Common myeloid progenitor, CD34-positive (primary cell): ENCODE measurements at regions not wholly inside any gene's neighbourhood (a gene's known extent, or its start where the extent isn't known, plus 50 kb on each side); places are given as distances from the start of the nearest gene placed in this dataset.
A peak's percentile ranks its signal among the peaks of the same experiment; 100 is the strongest.

Source experiments
- CTCF ChIA-PET: fragments of 350-600 bp; sonication (Branson Sonifier 250); formaldehyde crosslinking; loops from one replicate; lab custom pipeline; 2021; ENCODE audit warnings: antibody characterized with exemption; lab: Charles Lee
- POLR2A ChIA-PET: fragments of 350-600 bp; sonication (Branson Sonifier 250); formaldehyde crosslinking; loops from one replicate; lab custom pipeline; 2021; ENCODE audit warnings: antibody characterized with exemption; lab: Charles Lee
- DNase-seq, 3 donors: peaks; one replicate each; pipeline versions ENCODE4 v3.0.0 to v3.0.0-alpha.2; 2013
- H3K27ac ChIP-seq, 2 experiments: 1 replicate in 1 of 2; 2 replicates in 1 of 2; pipeline ENCODE4 v1.7.0; 2013; ENCODE audit warnings: inconsistent platforms in 2 of 2, low read length in 2 of 2, mild to moderate bottlenecking in 2 of 2, low read depth in 1 of 2, moderate library complexity in 1 of 2; ENCODE audit not compliant: severe bottlenecking in 2 of 2, insufficient read depth in 1 of 2, poor library complexity in 1 of 2
- H3K27me3 ChIP-seq, 5 experiments: replicated peaks in 2 of 5; 1 replicate in 3 of 5; 2 replicates in 2 of 5; pipeline versions ENCODE4 v1.6.1 to v1.7.0; 2013; ENCODE audit warnings: low read length in 4 of 5, mild to moderate bottlenecking in 2 of 5, moderate library complexity in 2 of 5, inconsistent platforms in 1 of 5; ENCODE audit not compliant: insufficient read depth in 5 of 5, control insufficient read depth in 4 of 5
- H3K36me3 ChIP-seq, 4 experiments: 1 replicate in 2 of 4; 2 replicates in 2 of 4; pipeline versions ENCODE4 v1.6.1 to v1.7.0; 2013; ENCODE audit warnings: low read length in 3 of 4, control low read depth in 1 of 4, mild to moderate bottlenecking in 1 of 4; ENCODE audit not compliant: control insufficient read depth in 4 of 4, insufficient read depth in 4 of 4
- H3K4me1 ChIP-seq, 4 experiments: 1 replicate in 3 of 4; 2 replicates in 1 of 4; pipeline versions ENCODE4 v1.6.1 to v1.7.1; 2013; ENCODE audit warnings: low read length in 3 of 4, mild to moderate bottlenecking in 3 of 4, control low read depth in 1 of 4, inconsistent platforms in 1 of 4, moderate library complexity in 1 of 4; ENCODE audit not compliant: control insufficient read depth in 4 of 4, insufficient read depth in 4 of 4; ENCODE audit errors: control extremely low read depth in 1 of 4
- H3K4me3 ChIP-seq, 7 experiments: 1 replicate in 4 of 7; 2 replicates in 3 of 7; pipeline versions ENCODE4 v1.5.1 to v1.7.0; 2013; ENCODE audit warnings: mild to moderate bottlenecking in 7 of 7, low read length in 6 of 7, moderate library complexity in 6 of 7, inconsistent platforms in 2 of 7, low read depth in 2 of 7, control low read depth in 1 of 7; ENCODE audit not compliant: insufficient read depth in 4 of 7, control insufficient read depth in 1 of 7; ENCODE audit errors: extremely low read depth in 1 of 7
- H3K9me3 ChIP-seq, 5 experiments: 1 replicate in 4 of 5; 2 replicates in 1 of 5; pipeline versions ENCODE4 v1.6.1 to v1.7.1; 2013; ENCODE audit warnings: low read length in 4 of 5, mild to moderate bottlenecking in 2 of 5, inconsistent platforms in 1 of 5, low read depth in 1 of 5, moderate library complexity in 1 of 5; ENCODE audit not compliant: control insufficient read depth in 4 of 5, insufficient read depth in 2 of 5; ENCODE audit errors: control extremely low read depth in 1 of 5
- WGBS: methylation state at CpG from one replicate; pipeline ENCODE4 v1.1.5; 2013; ENCODE audit not compliant: insufficient coverage; 5-methylcytosine and 5-hydroxymethylcytosine counted together

- Histone ChIP-seq H3K27me3 (peaks cover 0 to 2% (median 0%) of the 10 kb centered on the region in 5 experiments), H3K4me3 (no peak overlapping the region), H3K27ac (no peak overlapping the region), H3K36me3 (no peaks in the 10 kb centered on the region), H3K9me3 (no peaks in the 10 kb centered on the region), H3K4me1 (peaks cover 0 to 2% (median under 1%) of the 10 kb centered on the region in 4 experiments)
- ChIA-PET CTCF (no interaction called here), POLR2A (no interaction called here)
- peak in 2 of 3 donors; percentile 51 to 57 for DNase-seq
- no CpG with 5 or more reads among the region's 1 CpG for whole genome bisulfite sequencing
These were observed 178.4 kb upstream of the PARP11 start for GRCh38 chr12:4051596-4051995.

GRCh38 chr12:4050340-4050739 lies 177.1 kb upstream of the PARP11 start:
- POLR2A ChIA-PET: no interaction called here
- H3K36me3 ChIP-seq: no peaks in the 10 kb centered on the region
- CTCF ChIA-PET: interaction anchor here (1.9 kb wide), 1 partner anchor 12 kb away, joined by 17 read pairs; no protein-coding TSS in a partner anchor

DNA sequence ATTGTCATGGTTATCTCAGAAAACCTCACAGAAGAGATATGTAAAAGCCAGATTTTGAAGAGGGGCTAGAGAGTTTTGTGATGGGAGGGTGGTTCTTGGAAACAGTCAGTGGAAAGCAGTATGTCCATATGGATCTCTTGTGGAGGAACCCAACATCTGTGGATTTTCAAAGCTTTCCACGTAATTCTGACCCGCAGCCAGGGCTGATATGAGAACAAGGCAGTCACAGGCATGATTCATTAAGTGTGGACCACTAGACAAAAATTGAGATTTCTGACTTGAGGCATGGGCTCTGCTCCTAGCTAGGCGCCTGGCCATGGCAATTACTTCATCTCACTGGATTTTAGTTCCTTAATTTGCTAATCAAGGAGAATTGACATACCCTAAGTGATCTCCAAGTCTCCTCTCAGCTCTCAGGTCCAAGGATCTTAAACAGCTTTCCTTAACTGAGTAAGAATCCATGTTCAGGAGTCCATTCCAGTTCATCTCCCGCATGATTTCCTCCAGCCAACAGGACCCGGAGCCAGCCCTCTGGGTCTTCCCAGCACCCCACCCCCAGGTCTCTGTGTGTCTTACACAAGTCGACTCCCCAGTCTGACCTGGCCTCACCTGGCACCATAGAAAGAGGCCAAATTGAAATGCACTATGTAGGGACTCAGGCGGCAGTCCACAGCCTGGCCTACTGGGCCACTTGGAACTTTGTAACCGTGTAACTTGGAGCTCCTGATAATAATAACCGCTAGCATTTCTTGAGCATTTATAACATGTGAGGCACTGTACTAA lies 176.3 kb upstream of the PARP11 start:
- ChIA-PET POLR2A (no interaction called here), CTCF (interaction anchor here (0.6 to 1.9 kb wide), 3 partner anchors 11 to 227 kb away, joined by 3 to 17 read pairs (median 4); no protein-coding TSS in a partner anchor)
- no peaks in the 10 kb centered on the region for H3K9me3 ChIP-seq
- no peak overlapping the region for H3K27ac ChIP-seq
- 98% methylated on average over 8 of the region's 9 CpGs for WGBS
- peaks cover 0 to 2% (median 0%) of the 10 kb centered on the region in 5 experiments for H3K27me3 ChIP-seq
- peaks cover 0 to 7% (median 4%) of the 10 kb centered on the region in 4 experiments for H3K4me1 ChIP-seq
- no peaks in the 10 kb centered on the region for H3K36me3 ChIP-seq
- no peak for DNase-seq
- no peak overlapping the region for H3K4me3 ChIP-seq

More at GRCh38 chr12:4050340-4050739, 177.1 kb upstream of the PARP11 start:
- H3K4me3 ChIP-seq: no peak overlapping the region
- no CpG with 5 or more reads among the region's 3 CpGs for WGBS
- no peak for DNase-seq
- peaks cover 0 to 7% (median 4%) of the 10 kb centered on the region in 4 experiments for H3K4me1 ChIP-seq
- H3K9me3 ChIP-seq: no peaks in the 10 kb centered on the region
- H3K27me3 ChIP-seq: peaks cover 0 to 2% (median 0%) of the 10 kb centered on the region in 5 experiments
- no peak overlapping the region for H3K27ac ChIP-seq

- Histone ChIP-seq H3K4me3 (no peak overlapping the region), H3K27ac (no peak overlapping the region), H3K4me1 (peaks cover 0 to 7% (median 4%) of the 10 kb centered on the region in 4 experiments), H3K9me3 (no peaks in the 10 kb centered on the region), H3K27me3 (peaks cover 0 to 2% (median 0%) of the 10 kb centered on the region in 5 experiments), H3K36me3 (no peaks in the 10 kb centered on the region)
- ChIA-PET CTCF (interaction anchor here (0.9 to 2.1 kb wide), 3 partner anchors 9 to 162 kb away, joined by 3 to 7 read pairs (median 3); no protein-coding TSS in a partner anchor), POLR2A (interaction anchor here (0.7 kb wide), 1 partner anchor 1870 kb away, joined by 3 read pairs; no protein-coding TSS in a partner anchor)
- no peak for DNase-seq
- 97% methylated on average over 6 of the region's 7 CpGs for WGBS
These were observed 174.2 kb upstream of the PARP11 start for GRCh38 chr12:4047421-4047820.

GRCh38 chr12:4046495-4046840 lies 173.3 kb upstream of the PARP11 start:
- WGBS: 46% methylated on average over 2 of the region's 6 CpGs
- POLR2A ChIA-PET: no interaction called here

GRCh38 chr12:4045786-4046494 lies 172.7 kb upstream of the PARP11 start:
- H3K27me3 ChIP-seq: peaks cover 0 to under 1% (median 0%) of the 10 kb centered on the region in 5 experiments
- WGBS: 97% methylated on average over 16 of the region's 16 CpGs
- DNase-seq: no peak
- H3K36me3 ChIP-seq: no peaks in the 10 kb centered on the region
- POLR2A ChIA-PET: no interaction called here
- peaks cover 0 to 13% (median 4%) of the 10 kb centered on the region in 4 experiments for H3K4me1 ChIP-seq
- no peaks in the 10 kb centered on the region for H3K9me3 ChIP-seq
- no peak overlapping the region for H3K27ac ChIP-seq
- CTCF ChIA-PET: interaction anchor here (2.1 kb wide), 1 partner anchor 8 kb away, joined by 7 read pairs; no protein-coding TSS in a partner anchor
- peak overlapping the region in 1 of 7 experiments; percentile 26 for H3K4me3 ChIP-seq

More at GRCh38 chr12:4046495-4046840, 173.3 kb upstream of the PARP11 start:
- peaks cover 0 to 12% (median 4%) of the 10 kb centered on the region in 4 experiments for H3K4me1 ChIP-seq
- CTCF ChIA-PET: interaction anchor here (0.9 to 2.1 kb wide), 3 partner anchors 8 to 161 kb away, joined by 3 to 7 read pairs (median 3); no protein-coding TSS in a partner anchor
- H3K4me3 ChIP-seq: peak overlapping the region in 1 of 7 experiments; percentile 26
- peaks cover 0 to 2% (median 0%) of the 10 kb centered on the region in 5 experiments for H3K27me3 ChIP-seq
- no peaks in the 10 kb centered on the region for H3K9me3 ChIP-seq
- no peaks in the 10 kb centered on the region for H3K36me3 ChIP-seq
- peak in 2 of 3 donors; percentile 33 to 46 for DNase-seq
- no peak overlapping the region for H3K27ac ChIP-seq
